GM12875 (cell line): ENCODE measurements at regions not wholly inside any gene's neighbourhood (a gene's known extent, or its start where the extent isn't known, plus 50 kb on each side); places are given as distances from the start of the nearest gene placed in this dataset.
A peak's percentile ranks its signal among the peaks of the same experiment; 100 is the strongest.
"Not testable (repeated sequence)": the region's sequence is repeated elsewhere in the genome, so short reads cannot be mapped to it uniquely, and the experiment has no call there.

Experiments
- H3K4me3 ChIP-seq: one replicate; pipeline ENCODE4 v1.5.1; 2011; ENCODE audit warnings: low read depth, low read length, control low read depth
- CTCF ChIP-seq: IDR thresholded peaks from 2 replicates; pipeline ENCODE4 v1.5.1; 2011; ENCODE audit warnings: low read depth, mild to moderate bottlenecking, control low read depth, inconsistent platforms, low read length, moderate library complexity, borderline replicate concordance; ENCODE audit not compliant: insufficient read depth

- H3K4me3 ChIP-seq, result not testable (repeated sequence)
- TF ChIP-seq CTCF, result peak; percentile 10; the same call in 1 of the 2 replicates
These were observed 184.6 kb upstream of the TP53TG3C start for GRCh38 chr16:33009468-33009867.

GRCh38 chr16:33027121-33027520 is 166.9 kb upstream of the TP53TG3C start:
- H3K4me3 ChIP-seq, result not testable (repeated sequence)

- not testable (repeated sequence) for H3K4me3 ChIP-seq
These were observed 166.1 kb upstream of the TP53TG3C start for GRCh38 chr16:33027941-33028340.

- H3K4me3 ChIP-seq, result not testable (repeated sequence)
These were observed 165.2 kb upstream of the TP53TG3C start for GRCh38 chr16:33028707-33029390.

GRCh38 chr16:33048849-33049248 is 145.2 kb upstream of the TP53TG3C start:
- not testable (repeated sequence) for H3K4me3 ChIP-seq

- TF ChIP-seq CTCF, result no peak
- no peak overlapping the region for H3K4me3 ChIP-seq
These were observed 134.8 kb upstream of the TP53TG3C start for GRCh38 chr16:33059206-33059605.

- not testable (repeated sequence) for H3K4me3 ChIP-seq
These were observed 134.2 kb upstream of the TP53TG3C start for GRCh38 chr16:33059654-33060421.

- not testable (repeated sequence) for H3K4me3 ChIP-seq
These were observed 131.3 kb upstream of the TP53TG3C start for GRCh38 chr16:33062763-33063162.

GRCh38 chr16:33063365-33064170 is 130.5 kb upstream of the TP53TG3C start:
- H3K4me3 ChIP-seq, result not testable (repeated sequence)

- H3K4me3 ChIP-seq, result not testable (repeated sequence)
These were observed 129.5 kb upstream of the TP53TG3C start for GRCh38 chr16:33064454-33065073.
